ENCODE measurements at regions not wholly inside any gene's neighbourhood (a gene's known extent, or its start where the extent isn't known, plus 50 kb on each side); places are given as distances from the start of the nearest gene placed in this dataset.

DNA sequence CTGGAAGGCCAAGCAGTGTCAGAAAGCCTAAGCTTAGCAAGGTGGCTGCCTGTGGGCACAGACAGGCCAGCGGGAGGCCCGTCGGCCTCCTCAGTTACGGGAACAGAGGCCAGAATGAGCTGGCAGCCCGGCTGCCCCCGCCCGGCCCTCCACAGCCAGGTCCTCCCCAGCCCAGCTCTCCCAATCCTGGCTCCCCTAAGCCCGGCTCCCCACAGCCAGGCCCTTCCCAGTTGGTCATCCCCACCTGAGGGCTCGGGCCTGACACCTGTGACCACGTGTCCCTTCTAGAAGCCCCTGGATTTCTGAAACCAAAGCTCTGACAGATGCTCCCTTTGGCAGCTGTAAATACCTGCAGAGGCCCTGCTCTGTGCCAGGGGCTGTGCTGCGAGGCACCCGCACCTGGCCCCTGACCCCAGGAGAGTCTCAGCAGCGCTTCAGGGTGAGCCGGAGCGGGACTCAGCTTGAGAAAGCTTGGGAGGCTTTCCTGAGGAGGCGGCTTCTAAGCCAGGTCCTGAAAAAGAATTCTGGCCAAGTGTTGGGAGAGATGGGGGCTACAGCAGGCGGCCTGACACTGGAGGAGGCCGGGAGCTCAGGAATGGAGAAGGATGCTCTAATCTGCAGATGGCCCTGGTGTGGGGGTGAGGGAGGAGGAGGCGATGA is 80.4 kb upstream of the OLFM1 start:
- DNase-seq, result no peak
- H3K4me1 ChIP-seq (ENCODE audit: low read depth), result no peaks in the 10 kb centered on the region
- TF ChIP-seq, protein P1, sequence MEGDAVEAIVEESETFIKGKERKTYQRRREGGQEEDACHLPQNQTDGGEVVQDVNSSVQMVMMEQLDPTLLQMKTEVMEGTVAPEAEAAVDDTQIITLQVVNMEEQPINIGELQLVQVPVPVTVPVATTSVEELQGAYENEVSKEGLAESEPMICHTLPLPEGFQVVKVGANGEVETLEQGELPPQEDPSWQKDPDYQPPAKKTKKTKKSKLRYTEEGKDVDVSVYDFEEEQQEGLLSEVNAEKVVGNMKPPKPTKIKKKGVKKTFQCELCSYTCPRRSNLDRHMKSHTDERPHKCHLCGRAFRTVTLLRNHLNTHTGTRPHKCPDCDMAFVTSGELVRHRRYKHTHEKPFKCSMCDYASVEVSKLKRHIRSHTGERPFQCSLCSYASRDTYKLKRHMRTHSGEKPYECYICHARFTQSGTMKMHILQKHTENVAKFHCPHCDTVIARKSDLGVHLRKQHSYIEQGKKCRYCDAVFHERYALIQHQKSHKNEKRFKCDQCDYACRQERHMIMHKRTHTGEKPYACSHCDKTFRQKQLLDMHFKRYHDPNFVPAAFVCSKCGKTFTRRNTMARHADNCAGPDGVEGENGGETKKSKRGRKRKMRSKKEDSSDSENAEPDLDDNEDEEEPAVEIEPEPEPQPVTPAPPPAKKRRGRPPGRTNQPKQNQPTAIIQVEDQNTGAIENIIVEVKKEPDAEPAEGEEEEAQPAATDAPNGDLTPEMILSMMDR (IDR thresholded peaks at IDR 0.05), result no peak
- no peak overlapping the region for H3K4me3 ChIP-seq
- H3K9me3 ChIP-seq, result no peaks in the 10 kb centered on the region
- ATAC-seq, result no peak
- H3K36me3 ChIP-seq (ENCODE audit: low read depth), result no peaks in the 10 kb centered on the region
- intact Hi-C loops (cut with DNase I, micrococcal nuclease), result no loop called here

- ATAC-seq (no peak), DNase-seq (no peak)
- Histone ChIP-seq H3K4me3 (no peak overlapping the region), H3K9me3 (no peaks in the 10 kb centered on the region), H3K4me1 (ENCODE audit: low read depth) (no peaks in the 10 kb centered on the region), H3K36me3 (ENCODE audit: low read depth) (no peaks in the 10 kb centered on the region)
- intact Hi-C loops (cut with DNase I, micrococcal nuclease), result no loop called here
- TF ChIP-seq, protein P1 (IDR thresholded peaks at IDR 0.05), result no peak
Observed at GRCh38 chr9:135007601-135008000, 79.9 kb upstream of the OLFM1 start.

- H3K4me3 ChIP-seq, result no peak overlapping the region
- TF ChIP-seq, protein P1 (IDR thresholded peaks at IDR 0.05), result no peak
- intact Hi-C loops (cut with DNase I, micrococcal nuclease), result no loop called here
- H3K9me3 ChIP-seq, result no peaks in the 10 kb centered on the region
- no peaks in the 10 kb centered on the region for H3K36me3 ChIP-seq (ENCODE audit: low read depth)
- no peak for DNase-seq
- ATAC-seq, result no peak
- H3K4me1 ChIP-seq (ENCODE audit: low read depth), result no peaks in the 10 kb centered on the region
Observed at GRCh38 chr9:135008416-135008815, 79.1 kb upstream of the OLFM1 start.

DNA sequence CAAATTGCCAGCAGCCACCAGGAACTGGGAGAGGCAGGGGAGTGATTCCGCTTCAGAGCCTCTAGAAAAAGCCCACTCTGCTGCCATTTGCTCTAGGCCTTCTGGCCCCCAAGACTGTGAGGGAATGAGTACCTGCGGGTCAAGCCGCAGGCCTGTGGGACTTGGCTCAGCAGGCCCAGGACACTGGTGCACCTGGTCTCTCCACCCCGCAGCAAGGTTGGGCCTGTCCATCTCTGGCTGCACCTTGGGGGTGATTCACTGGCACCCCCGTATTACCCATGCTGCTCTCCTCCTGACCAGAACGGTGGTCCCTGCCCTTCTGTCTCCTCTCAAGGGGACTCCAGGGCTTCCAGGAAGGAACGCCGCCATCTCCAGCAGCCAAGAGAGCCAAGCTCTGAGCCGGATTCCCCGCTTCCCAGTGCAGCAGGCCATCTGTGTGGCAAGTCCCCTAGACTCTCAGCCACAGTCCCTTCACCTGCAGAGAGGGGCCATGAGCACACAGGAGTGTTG is 78.4 kb upstream of the OLFM1 start:
- intact Hi-C loops (cut with DNase I, micrococcal nuclease), result no loop called here
- Histone ChIP-seq H3K4me3 (no peak overlapping the region), H3K9me3 (no peaks in the 10 kb centered on the region), H3K4me1 (ENCODE audit: low read depth) (no peaks in the 10 kb centered on the region), H3K36me3 (ENCODE audit: low read depth) (no peaks in the 10 kb centered on the region)
- DNase-seq (no peak), ATAC-seq (no peak)
- TF ChIP-seq, protein P1 (IDR thresholded peaks at IDR 0.05), result no peak

DNA sequence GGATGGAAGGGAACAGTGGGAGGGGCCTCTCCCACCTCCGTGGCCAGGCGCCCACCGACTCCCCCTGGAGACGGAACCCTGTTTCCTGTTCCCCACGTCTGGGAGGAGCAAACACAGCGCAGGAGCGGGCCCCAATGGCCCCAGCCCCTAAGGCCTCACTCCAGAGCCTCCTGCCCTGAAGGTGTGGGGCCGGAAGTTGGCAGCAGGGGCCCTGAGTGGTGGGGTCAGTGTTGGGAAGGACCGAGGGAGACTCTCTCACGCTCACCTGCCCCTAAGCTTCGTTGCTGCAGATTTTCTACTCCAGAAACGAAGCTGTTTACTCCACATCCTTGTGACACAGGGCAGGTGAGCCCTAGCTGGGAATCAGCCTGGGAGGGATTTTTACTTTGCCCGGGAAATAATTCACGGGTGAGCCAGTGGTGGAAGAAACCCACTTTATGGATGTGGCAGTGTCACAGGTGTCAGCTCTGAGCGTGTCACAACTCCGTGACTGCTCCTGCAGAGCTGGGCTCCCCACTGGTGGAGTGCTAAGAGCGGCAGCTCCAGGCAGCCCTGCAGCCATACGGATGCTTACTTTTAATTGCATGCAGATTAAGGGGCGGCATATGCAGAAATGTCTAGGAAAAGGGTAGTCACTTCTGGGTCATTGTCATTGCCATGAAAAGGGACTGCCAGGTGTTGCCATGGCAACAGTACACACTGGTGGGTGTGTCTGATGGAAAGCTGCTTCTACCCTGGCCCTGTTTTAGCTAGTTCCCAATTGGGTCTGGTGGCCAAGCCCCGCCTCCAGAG is 77.5 kb upstream of the OLFM1 start:
- no peaks in the 10 kb centered on the region for H3K4me1 ChIP-seq (ENCODE audit: low read depth)
- no peaks in the 10 kb centered on the region for H3K36me3 ChIP-seq (ENCODE audit: low read depth)
- TF ChIP-seq, protein P1 (IDR thresholded peaks at IDR 0.05), result no peak
- intact Hi-C loops (cut with DNase I, micrococcal nuclease), result no loop called here
- H3K4me3 ChIP-seq, result no peak overlapping the region
- ATAC-seq, result no peak
- DNase-seq, result no peak
- no peaks in the 10 kb centered on the region for H3K9me3 ChIP-seq

All from mucosa of descending colon (tissue), 3 donors.